ENCODE measurements at regions not wholly inside any gene's neighbourhood (a gene's known extent, or its start where the extent isn't known, plus 50 kb on each side); places are given as distances from the start of the nearest gene placed in this dataset.

- H3K4me3 ChIP-seq (ENCODE audit: low read depth, low read length): no peak overlapping the region
- no peak for DNase-seq (ENCODE audit: low read depth)
- no peak for TF ChIP-seq CTCF (conservative IDR thresholded peaks at IDR 0.05; ENCODE audit: low read depth, low read length)
These were observed 239.8 kb downstream of the SEC14L1 start for GRCh38 chr17:77380395-77381184.

- TF ChIP-seq CTCF (conservative IDR thresholded peaks at IDR 0.05; ENCODE audit: low read depth, low read length): no peak
- DNase-seq (ENCODE audit: low read depth): no peak
- no peak overlapping the region for H3K4me3 ChIP-seq (ENCODE audit: low read depth, low read length)
These were observed 240.5 kb downstream of the SEC14L1 start for GRCh38 chr17:77381185-77381700.

- TF ChIP-seq CTCF (conservative IDR thresholded peaks at IDR 0.05; ENCODE audit: low read depth, low read length): no peak
- no peak for DNase-seq (ENCODE audit: low read depth)
These were observed 241.0 kb downstream of the SEC14L1 start for GRCh38 chr17:77381731-77382130.

GRCh38 chr17:77382356-77382911 is 241.7 kb downstream of the SEC14L1 start:
- no peak overlapping the region for H3K4me3 ChIP-seq (ENCODE audit: low read depth, low read length)
- DNase-seq (ENCODE audit: low read depth): no peak
- TF ChIP-seq CTCF (conservative IDR thresholded peaks at IDR 0.05; ENCODE audit: low read depth, low read length): no peak

More at GRCh38 chr17:77381731-77382130, 241.0 kb downstream of the SEC14L1 start:
- H3K4me3 ChIP-seq (ENCODE audit: low read depth, low read length): no peak overlapping the region

DNA sequence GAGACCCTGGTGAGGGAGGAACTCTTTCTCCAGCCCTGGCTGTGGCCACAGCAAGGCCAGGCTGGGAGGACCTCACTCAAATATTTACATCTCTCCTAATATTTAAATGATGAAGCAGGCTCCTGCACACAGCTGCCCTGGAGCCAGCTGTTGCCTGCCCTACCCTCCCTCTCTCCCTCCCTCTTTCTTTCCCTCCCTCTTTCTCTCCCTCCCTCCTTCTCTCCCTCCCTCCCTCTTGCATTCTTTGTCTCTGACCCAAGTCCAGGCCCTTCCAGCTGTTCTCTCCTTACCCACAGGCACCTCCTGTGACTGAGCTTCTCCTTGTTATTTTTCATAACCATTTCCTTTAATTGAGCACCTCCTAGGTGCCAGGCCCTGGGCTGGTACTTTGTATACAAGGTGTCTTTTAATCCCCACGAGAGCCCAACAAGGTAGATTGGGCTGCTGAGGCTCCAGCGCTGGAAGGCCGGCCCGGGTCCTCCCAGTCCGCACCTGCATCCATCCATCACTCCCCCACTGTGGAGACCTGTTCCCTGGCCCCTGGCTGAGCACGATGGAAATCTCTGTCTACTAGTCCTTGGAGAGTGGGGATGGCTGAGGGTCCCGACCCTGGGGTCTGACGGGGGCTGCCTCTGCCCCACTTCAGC is 242.3 kb downstream of the SEC14L1 start:
- peak; percentile 57 for DNase-seq (ENCODE audit: low read depth)
- TF ChIP-seq CTCF (conservative IDR thresholded peaks at IDR 0.05; ENCODE audit: low read depth, low read length): no peak
- no peak overlapping the region for H3K4me3 ChIP-seq (ENCODE audit: low read depth, low read length)

- no peak for TF ChIP-seq CTCF (conservative IDR thresholded peaks at IDR 0.05; ENCODE audit: low read depth, low read length)
- no peak for DNase-seq (ENCODE audit: low read depth)
- no peak overlapping the region for H3K4me3 ChIP-seq (ENCODE audit: low read depth, low read length)
These were observed 243.1 kb downstream of the SEC14L1 start for GRCh38 chr17:77383613-77384608.
